G401.6 (cell line): ENCODE measurements at regions not wholly inside any gene's neighbourhood (a gene's known extent, or its start where the extent isn't known, plus 50 kb on each side); places are given as distances from the start of the nearest gene placed in this dataset.

ENCODE experiments used
- FAIRE-seq: peaks from 2 replicates; lab custom pipeline; 2012; peaks lifted over from hg19 to GRCh38; lab: Jason Lieb, UNC

DNA sequence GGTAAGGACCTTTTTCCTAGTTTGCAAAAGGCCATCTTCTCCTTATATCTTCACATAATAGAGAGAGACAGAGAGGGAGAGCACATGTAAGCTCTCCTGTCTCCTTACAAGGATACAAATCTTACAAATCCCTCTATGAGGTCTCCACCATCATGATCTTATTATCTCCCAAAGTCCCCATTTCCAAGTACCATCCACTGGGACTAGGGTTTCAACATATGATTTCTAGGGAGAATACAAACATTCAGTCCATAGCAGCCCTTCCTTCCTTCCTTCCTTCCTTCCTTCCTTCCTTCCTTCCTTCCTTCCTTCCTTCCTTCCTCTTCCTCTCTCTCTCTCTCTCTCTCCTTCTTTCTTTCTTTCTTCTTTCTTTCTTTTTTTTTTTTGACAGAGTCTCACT is 1132.9 kb upstream of the WWC1 start:
- no peak for FAIRE-seq

DNA sequence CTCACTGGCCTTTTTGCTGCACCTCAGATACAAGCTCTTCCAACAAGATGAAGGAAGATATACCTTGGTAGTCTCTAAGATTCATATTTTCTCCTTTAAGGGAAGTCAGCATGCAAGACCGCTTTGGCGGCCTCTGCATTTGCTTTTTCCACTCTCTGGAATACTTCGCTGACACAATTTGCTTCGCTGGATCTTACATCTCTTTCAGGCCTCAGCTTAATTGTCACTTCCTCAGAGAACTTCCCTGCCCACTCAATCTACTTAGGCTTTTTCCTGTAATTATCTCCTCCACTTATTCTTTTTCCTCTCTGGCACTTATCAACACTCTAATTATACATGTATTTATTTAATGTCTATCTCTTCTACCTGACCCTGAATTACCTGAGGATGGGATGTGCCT is 1131.1 kb upstream of the WWC1 start:
- FAIRE-seq, result no peak

DNA sequence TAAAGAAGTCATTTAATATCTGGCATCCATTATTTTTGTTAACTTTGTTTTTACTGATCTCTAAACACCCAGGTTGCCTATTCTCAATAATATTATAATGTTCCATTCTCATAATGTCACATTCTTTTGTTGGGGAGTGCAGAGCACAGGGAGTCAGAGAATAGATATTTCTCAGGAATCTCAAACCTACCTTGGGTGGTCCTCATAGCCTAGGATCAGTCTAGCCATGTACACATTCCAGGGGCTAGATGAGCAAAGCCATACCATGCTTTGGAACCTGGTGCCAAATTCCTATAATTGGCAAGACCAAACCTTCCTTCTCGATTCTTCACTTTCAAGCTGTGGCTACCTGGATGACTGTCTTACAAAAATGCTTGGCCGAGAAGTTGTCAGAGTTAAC is 1124.7 kb upstream of the WWC1 start:
- no peak for FAIRE-seq

DNA sequence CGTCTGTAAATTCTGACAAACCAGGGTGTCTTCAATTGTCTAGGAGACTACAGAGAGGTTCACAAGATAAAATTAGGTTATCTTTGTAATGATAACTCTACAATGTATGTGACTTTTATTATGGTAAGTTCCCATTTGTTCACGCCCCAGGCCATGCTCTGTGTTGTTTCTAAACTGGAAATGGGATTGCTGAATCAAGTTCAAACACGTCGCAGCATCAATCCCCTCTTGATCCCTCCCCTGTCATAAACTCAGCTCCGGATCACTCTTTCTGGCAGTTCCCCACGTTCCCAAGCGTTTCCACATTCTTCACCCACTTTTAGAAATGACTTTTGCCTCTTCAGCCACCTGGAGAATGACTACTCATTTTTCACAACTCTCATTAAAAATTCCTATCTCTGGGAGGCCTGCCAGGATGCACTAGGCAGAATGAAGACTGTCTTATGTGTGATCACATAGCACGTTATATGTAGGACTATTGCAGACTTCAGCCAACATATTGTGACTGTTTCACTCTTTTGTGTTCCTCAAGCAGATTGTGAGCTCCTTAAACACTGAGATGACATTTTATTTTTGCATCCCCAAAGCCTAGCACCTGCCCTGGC is 1124.2 kb upstream of the WWC1 start:
- FAIRE-seq, result no peak

DNA sequence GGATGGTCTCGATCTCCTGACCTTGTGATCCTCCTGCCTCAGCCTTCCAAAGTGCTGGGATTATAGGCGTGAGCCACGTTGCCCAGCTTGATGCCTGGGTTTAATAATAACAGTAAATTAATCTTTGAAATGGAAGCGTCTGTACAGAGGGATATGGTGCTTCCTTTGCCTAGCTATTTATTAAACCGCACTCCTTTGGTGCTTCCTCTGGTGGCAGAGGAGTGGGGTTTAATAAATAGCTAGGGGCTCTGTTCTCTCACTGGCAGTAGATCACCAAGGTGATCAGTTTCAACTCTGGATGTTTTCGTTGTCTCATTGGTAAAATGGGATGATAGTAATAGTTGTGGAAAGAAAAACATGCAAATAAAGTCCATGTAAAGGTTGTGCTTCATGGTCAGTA is 1122.5 kb upstream of the WWC1 start:
- FAIRE-seq, result no peak

DNA sequence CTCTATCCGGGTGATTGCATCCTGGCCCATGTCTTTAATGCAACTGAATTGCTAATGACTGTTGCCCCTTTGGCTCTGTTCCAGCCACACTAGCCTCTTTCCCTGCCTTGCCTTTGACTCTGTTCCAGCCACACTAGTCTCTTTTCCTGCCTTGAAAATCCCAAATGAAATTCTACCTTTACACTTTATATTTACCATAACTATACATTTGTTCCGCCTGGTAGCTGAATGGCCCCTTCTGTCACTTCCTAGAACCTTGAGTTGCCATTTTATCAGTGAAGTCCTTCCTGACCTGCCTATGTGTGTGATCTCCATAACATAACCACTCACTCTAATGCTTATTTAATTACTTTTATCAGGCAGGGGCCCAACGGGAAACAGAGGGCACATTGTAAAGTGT is 1120.4 kb upstream of the WWC1 start:
- FAIRE-seq, result no peak

DNA sequence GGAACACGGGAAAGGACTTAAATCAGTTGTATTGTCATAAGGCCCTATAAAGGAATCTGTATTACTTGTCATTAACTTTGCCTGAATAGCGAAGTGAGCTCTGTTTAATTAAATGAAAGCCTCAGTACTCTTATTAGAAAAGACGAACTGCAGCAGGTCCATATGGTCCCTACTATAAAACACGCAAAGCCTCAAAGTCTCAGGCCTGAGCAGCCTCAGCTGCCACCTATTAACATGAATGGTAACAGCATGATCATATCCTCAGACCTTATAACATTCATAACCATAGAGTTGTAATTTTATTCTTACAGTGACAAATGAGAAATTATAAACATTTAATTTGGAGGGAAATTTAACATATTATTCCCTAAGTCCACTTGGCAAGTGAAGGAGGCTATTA is 1113.7 kb upstream of the WWC1 start:
- FAIRE-seq, result no peak

DNA sequence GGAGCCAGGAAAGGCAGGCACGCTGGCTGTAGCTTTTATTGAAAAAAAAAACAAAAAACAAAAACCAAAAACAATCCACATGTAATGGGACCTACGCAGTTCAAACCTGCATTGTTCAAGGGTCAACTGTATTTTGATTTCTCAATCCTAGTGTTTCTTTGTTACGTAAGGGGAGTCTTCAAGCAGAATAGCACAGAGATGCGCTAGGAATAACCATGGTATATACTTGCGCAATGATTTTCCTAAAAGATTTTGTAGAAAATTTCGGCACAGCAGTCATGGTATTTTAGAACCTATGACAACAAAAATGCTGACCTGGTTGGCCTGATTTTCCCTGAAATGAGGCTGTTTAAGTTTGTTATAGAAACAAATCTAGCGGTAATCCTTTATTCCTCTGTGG is 1110.5 kb upstream of the WWC1 start:
- FAIRE-seq, result no peak

DNA sequence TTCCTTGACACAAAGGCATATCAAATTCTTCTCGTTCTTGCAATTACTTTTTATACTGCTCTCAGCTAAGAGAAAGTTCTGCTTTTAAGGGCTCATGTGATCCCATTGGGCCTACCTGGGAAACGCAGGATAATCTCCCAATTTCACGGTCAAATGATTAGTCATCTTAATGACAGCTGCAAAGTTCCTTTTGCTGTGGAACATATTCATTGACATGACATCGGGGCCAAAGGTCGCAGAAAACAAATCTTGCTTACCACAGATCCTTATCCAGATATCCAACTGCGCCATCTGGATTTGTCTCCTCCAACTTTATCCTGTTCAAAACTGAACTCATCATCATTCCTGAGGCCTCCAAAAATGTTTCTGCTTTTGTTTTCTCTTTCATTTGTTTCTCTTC is 1085.6 kb upstream of the WWC1 start:
- no peak for FAIRE-seq

DNA sequence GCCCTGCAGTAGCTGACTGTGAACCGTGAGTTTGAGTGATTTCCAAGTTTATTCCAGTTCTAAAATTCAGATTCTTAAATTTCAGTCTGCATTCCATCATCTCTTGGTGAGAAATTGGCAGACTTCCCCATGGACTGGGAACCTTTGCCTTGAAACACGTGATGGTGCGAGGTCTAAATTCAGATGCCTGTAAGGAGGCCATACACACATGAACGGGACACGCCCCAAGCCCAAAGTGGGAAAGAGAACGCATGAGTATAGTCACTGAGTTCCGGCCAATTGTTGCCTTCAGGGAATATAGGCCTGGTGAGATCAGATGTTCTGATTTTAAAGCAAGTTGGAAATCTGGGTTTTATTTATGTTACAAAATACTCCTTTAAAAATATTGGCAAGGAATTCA is 1084.4 kb upstream of the WWC1 start:
- no peak for FAIRE-seq

DNA sequence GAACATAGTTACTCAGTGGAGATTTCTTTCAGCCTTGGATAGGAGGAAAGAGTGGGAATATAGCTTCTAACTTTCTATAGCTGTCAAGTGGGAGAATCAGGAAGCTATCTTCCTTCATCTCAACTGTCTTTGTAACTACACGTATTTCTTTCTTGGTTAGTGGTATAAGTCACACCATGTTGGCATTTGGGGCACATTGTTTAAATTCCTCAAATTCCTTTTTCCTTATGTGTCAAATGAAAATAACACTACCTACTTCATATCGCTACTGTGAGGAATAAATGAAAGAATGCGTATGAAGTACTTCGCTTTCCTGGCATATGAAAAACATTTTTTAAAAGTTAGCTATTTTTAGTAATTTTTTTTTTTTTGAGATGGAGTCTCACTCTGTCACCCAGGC is 1082.5 kb upstream of the WWC1 start:
- FAIRE-seq, result no peak

DNA sequence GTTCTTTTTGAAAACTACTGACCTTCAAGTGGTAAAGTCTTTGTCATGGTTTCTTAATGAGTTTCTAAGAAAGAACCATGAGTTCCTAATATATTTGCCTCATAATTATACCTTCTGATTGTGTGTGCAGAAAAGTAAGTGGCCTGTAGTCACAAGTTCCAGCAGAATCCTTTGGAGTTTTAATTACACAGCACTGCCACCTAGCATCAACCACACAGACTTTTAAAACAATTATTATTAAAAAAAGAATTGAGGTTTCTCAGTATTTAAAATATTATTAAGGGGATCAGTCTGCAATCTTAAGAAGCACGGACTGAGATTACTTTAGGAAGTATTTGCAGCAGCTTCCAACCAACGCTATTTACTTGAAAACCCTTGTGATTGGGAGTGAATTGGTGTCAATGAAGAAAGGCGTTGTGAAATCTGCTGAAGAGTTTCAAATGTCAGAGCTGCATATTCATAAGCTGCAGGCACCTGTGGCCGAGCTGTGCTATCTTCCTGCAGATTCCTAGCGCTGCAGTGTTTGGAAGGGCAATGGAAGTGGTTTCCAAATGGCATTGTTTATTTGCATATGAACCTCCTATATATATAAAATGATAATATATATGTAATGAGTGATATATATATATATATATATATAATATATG is 1074.2 kb upstream of the WWC1 start:
- FAIRE-seq, result peak; percentile 85

DNA sequence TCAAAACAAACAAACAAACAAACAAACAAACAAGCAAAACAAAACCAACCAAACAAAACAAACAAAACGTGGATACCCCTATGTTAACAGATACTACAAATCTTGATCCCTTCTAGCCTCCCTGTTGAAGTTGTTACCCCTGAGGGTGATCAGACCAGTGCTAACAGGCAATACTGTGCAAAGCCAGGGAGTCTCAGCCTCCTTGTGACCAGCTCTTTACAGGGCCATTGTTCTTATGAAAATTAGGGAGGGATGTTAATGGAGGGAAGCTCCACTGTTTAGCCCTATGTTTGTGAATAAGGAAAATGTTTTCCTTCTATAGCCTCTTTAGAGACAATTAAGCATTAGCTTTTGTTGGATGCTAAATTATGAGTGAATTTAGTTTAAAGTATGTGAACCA is 1072.1 kb upstream of the WWC1 start:
- no peak for FAIRE-seq

DNA sequence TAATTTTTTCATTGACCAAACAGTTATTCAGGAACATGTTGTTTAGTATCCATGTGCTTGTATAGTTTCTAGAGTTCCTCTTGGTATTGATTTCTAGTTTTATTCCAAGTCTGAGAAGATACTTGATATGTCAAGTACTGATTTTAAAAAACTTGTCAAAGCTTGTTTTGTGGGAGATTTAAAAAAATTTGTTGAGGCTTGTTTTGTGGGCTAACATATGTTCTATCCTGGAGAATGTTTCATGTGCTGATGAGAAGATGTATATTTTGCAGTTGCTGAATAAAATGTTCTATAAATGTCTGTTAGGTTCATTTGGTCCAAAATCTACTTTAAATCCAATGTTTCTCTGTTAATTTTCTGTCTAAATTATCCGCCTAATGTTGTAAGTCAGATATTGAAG is 1065.1 kb upstream of the WWC1 start:
- no peak for FAIRE-seq

DNA sequence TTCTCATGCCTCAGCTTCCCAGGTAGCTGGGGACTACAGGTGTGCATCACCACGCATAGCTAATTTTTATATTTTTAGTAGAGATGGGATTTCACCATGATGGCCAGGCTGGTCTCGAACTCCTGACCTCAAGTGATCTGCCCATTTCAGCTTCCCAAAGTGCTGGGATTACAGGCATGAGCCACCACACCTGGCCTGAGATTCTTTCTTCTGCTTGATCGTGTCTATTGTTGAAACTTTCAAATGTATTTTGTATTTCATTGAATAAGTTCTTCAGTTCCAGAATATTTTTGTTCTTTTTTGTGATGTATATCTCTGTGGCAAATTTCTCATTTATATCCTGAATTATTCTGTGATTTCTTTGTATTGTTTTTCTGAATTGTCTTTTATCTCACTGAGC is 1063.3 kb upstream of the WWC1 start:
- FAIRE-seq, result no peak

DNA sequence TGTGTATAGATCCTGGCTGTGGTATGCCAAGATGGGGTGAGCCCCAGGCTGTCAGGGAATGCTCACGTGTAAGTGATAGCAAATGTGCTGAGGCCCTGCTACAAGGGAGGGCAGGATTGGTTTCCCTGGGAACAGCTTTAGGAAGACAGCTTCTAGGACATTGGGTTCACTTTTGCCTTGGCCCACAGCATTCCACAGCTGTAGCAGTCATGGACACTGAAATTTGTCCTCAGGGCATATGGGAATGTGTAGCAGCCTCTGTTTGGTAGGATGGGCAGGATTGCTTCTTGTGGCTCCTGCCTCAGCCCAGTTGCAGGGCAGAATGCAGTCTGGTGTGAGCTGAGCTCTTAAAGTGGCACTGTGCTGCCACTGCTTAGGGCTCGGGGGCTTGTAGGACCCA is 1061.7 kb upstream of the WWC1 start:
- no peak for FAIRE-seq

DNA sequence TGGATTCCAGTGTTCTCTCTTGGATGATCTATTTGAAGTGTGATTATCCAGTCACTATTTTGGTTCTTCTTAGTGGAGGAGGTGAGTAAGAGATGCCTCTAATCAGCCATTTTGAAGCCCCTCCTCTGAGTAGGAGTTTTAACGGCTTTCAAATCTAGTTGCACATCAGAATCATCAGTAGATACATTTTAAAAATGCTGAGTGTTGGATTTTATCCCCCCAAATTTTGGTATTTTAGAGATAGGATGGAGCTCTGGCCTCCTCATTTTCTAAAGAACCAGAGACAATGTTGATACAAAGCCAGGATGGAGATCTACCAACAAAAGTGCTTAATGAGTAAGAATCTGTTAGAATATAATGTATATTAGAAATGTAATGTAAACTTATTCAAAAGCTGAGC is 1061.0 kb upstream of the WWC1 start:
- FAIRE-seq, result no peak

DNA sequence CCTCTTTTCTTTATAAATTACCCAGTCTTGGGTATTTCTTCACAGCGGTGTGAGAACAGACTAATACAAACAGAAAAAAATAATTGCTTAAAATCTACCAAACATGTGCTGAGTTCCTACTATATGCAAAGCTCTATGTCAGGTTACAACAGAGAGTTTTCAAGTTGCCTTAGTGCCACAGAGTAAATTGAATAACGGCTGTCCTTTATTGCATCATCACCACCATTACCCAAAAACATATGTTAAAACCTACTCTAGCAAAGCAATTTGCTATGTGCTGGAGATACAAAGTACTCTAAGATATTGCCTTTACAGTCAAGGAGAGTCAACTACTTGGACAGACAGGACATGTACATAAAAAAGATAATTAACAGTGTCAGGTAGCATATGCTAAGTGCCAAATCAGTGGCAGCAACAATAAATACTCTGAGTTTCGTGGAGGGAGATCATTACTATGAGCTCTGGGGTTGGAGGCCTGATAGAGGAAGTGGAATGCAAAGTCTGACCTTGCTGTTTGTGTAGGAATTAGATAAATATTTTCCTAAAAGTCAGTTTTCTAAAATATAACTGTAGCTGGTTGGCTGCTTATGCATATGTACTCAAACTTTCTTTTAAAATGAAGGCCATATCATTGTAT is 1058.7 kb upstream of the WWC1 start:
- FAIRE-seq, result no peak

DNA sequence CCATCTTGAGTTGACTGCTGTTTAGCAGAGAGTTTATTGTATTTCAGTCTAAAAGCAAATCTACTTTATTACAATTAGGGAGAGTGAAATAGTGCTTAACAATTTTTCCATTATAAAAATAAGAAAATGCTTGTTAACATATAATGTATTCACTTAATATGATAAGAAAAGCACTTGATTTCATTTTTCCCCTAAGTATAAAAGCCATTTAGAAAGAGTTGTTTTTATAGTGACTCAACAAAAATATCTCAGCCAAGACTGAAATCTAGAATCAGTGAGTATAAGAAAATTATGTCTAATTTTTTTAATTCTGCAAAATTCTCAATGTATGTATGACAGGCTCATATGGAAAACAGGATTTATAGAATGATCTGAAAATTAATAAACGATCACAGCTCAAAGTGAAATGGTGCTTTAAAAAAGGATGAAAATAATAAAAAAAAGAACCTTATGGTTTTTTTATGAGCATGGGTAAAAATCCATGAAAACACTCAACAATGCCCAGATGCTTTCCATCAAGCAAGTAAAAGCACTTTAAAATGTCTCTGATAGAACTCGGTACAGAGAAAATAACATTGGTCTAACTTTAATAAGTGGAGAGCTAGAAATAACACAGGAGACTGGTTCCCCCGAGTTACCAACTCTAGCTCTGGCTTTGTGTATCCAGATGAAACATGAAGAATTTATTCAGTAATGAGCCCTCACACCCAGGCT is 1057.8 kb upstream of the WWC1 start:
- no peak for FAIRE-seq

DNA sequence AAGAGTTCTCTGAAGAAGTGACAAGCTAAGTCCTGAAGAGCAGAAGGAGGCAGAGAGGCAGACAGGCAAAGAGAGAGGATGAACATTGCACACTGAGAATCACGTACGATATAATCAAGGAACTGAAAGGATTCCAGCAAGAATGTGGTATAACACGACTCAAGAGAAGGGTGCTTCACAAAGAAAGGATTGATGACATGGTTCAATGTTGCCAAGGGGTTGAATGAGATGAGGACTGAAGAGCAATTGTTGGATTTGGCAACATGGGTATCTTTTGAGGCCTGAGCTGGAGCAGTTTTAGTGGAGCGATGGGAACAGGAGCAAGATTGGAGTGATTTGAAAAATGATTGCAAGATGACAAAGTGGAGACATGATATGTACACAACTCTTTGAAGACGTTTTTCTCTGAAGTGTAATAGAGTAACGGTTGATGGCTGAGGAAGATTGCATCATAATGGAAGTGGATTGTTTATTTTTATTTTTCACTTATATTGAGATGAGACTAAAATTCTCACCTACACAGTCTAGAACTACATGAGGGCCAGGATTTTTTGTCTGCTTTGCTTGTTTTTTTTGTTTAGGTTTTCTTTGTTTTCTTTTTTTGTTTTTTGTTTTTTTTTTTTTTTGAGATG is 1049.9 kb upstream of the WWC1 start:
- no peak for FAIRE-seq

DNA sequence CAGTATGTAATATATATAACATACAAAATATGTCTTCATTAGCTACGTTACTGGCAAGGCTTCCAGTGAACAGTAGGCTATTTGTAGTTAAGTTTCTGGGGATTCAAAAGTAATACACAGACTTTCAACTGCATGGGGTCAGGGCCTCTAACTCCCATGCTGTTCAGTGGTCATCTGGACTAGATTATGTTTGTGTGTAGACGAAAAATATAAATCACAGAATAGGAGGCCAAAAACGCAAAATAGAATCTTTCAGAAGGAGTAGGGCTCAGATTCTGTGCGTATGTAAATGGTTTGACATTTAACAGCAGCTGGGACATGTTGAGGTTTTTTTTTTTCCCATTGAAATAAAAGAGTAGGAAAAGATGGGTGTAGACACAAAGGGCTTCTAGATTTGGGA is 1048.7 kb upstream of the WWC1 start:
- FAIRE-seq, result no peak

DNA sequence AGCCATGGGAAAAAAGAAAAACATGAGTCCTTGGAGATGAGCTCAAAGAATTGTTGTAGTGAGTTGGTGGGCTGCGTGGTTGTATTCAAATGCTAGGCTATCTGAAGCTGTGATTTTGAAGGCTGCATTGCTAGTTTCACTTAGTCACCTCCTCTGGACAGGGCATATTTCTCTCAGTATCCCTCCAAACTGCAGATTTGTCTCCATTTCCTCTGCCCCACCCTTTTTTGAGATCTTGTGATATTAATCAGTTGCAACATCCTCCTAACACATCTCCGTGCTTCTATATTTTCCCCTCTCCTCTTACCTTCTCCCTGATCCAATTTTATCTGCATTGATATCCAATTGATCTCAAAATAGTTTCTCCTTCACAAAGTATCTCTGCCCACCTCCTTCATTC is 1048.0 kb upstream of the WWC1 start:
- FAIRE-seq, result no peak

DNA sequence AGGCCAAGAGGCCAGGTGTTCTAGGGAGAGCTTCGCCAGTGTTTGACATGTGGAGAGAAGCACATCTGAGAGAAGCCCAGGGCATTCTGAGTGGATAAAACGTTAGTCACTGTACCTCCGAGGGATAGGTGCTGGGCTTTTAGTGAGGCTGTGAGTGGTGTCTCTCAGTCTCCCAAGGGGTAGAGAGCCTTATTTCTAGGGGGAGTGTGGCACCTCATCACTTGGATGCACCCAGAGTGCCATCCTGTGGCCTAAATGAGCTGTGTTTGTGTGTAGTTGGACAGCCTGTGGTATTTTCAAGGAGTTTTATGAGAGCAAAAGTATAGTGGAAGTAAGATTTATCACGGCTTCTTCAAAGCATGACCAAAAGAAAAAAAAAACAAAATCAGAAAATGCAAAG is 1046.9 kb upstream of the WWC1 start:
- FAIRE-seq, result peak; percentile 97
